ENCODE measurements at regions not wholly inside any gene's neighbourhood (a gene's known extent, or its start where the extent isn't known, plus 50 kb on each side); places are given as distances from the start of the nearest gene placed in this dataset.

GRCh38 chr16:60246086-60246485, 1512.0 kb upstream of the GOT2 start:
- no peak for TF ChIP-seq CTCF (IDR thresholded peaks at IDR 0.05; ENCODE audit: extremely low read depth, low read depth, low read length)
- Histone ChIP-seq H3K27me3 (ENCODE audit: insufficient read depth, low read length) (no peaks in the 10 kb centered on the region), H3K4me1 (ENCODE audit: insufficient read depth, low read length) (no peaks in the 10 kb centered on the region), H3K27ac (ENCODE audit: low read depth, low read length) (no peak overlapping the region), H2AFZ (ENCODE audit: low read length) (no peak overlapping the region), H3K9me3 (ENCODE audit: low read depth, low read length) (no peaks in the 10 kb centered on the region), H3K4me2 (ENCODE audit: insufficient read depth, low read length) (no peak overlapping the region), H4K20me1 (ENCODE audit: insufficient read depth, low read length) (no peaks in the 10 kb centered on the region), H3K36me3 (ENCODE audit: insufficient read depth, low read length) (no peaks in the 10 kb centered on the region), H3K79me2 (ENCODE audit: insufficient read depth, low read length) (no peaks in the 10 kb centered on the region), H3K4me3 (ENCODE audit: insufficient read depth, low read length) (no peak overlapping the region)
- no peak for DNase-seq (ENCODE audit: insufficient read length, low spot score, missing footprints)

- Histone ChIP-seq H2AFZ (ENCODE audit: low read length) (no peak overlapping the region), H3K4me3 (ENCODE audit: insufficient read depth, low read length) (no peak overlapping the region), H3K4me2 (ENCODE audit: insufficient read depth, low read length) (no peak overlapping the region), H3K4me1 (ENCODE audit: insufficient read depth, low read length) (no peaks in the 10 kb centered on the region), H4K20me1 (ENCODE audit: insufficient read depth, low read length) (no peaks in the 10 kb centered on the region), H3K36me3 (ENCODE audit: insufficient read depth, low read length) (no peaks in the 10 kb centered on the region), H3K27me3 (ENCODE audit: insufficient read depth, low read length) (no peaks in the 10 kb centered on the region), H3K9me3 (ENCODE audit: low read depth, low read length) (no peaks in the 10 kb centered on the region), H3K79me2 (ENCODE audit: insufficient read depth, low read length) (no peaks in the 10 kb centered on the region), H3K27ac (ENCODE audit: low read depth, low read length) (no peak overlapping the region)
- DNase-seq (ENCODE audit: insufficient read length, low spot score, missing footprints): no peak
- no peak for TF ChIP-seq CTCF (IDR thresholded peaks at IDR 0.05; ENCODE audit: extremely low read depth, low read depth, low read length)
These were observed 1507.6 kb upstream of the GOT2 start for GRCh38 chr16:60241671-60242070.

GRCh38 chr16:60230666-60231065, 1496.5 kb upstream of the GOT2 start:
- Histone ChIP-seq H3K4me2 (ENCODE audit: insufficient read depth, low read length) (no peak overlapping the region), H3K79me2 (ENCODE audit: insufficient read depth, low read length) (no peaks in the 10 kb centered on the region), H3K9me3 (ENCODE audit: low read depth, low read length) (no peaks in the 10 kb centered on the region), H3K27ac (ENCODE audit: low read depth, low read length) (no peak overlapping the region), H3K4me1 (ENCODE audit: insufficient read depth, low read length) (no peaks in the 10 kb centered on the region), H3K4me3 (ENCODE audit: insufficient read depth, low read length) (no peak overlapping the region), H3K27me3 (ENCODE audit: insufficient read depth, low read length) (no peaks in the 10 kb centered on the region), H3K36me3 (ENCODE audit: insufficient read depth, low read length) (no peaks in the 10 kb centered on the region), H2AFZ (ENCODE audit: low read length) (no peak overlapping the region), H4K20me1 (ENCODE audit: insufficient read depth, low read length) (no peaks in the 10 kb centered on the region)
- no peak for DNase-seq (ENCODE audit: insufficient read length, low spot score, missing footprints)
- TF ChIP-seq CTCF (IDR thresholded peaks at IDR 0.05; ENCODE audit: extremely low read depth, low read depth, low read length): no peak

GRCh38 chr16:60225541-60225940, 1491.4 kb upstream of the GOT2 start:
- no peaks in the 10 kb centered on the region for H3K27me3 ChIP-seq (ENCODE audit: insufficient read depth, low read length)
- no peak overlapping the region for H3K4me2 ChIP-seq (ENCODE audit: insufficient read depth, low read length)
- H3K9me3 ChIP-seq (ENCODE audit: low read depth, low read length): no peaks in the 10 kb centered on the region
- no peak for DNase-seq (ENCODE audit: insufficient read length, low spot score, missing footprints)
- no peak for TF ChIP-seq CTCF (IDR thresholded peaks at IDR 0.05; ENCODE audit: extremely low read depth, low read depth, low read length)
- H4K20me1 ChIP-seq (ENCODE audit: insufficient read depth, low read length): no peaks in the 10 kb centered on the region
- no peaks in the 10 kb centered on the region for H3K79me2 ChIP-seq (ENCODE audit: insufficient read depth, low read length)
- no peak overlapping the region for H2AFZ ChIP-seq (ENCODE audit: low read length)
- no peaks in the 10 kb centered on the region for H3K4me1 ChIP-seq (ENCODE audit: insufficient read depth, low read length)
- H3K4me3 ChIP-seq (ENCODE audit: insufficient read depth, low read length): no peak overlapping the region
- H3K27ac ChIP-seq (ENCODE audit: low read depth, low read length): no peak overlapping the region
- H3K36me3 ChIP-seq (ENCODE audit: insufficient read depth, low read length): no peaks in the 10 kb centered on the region
